SK-N-SH treated with all-trans-retinoic acid at 6 μM for 48 hours (cell line): ENCODE measurements at regions not wholly inside any gene's neighbourhood (a gene's known extent, or its start where the extent isn't known, plus 50 kb on each side); places are given as distances from the start of the nearest gene placed in this dataset.

ENCODE experiments used
- ARNTL ChIP-seq: fragments of 450-650 bp; formaldehyde crosslinking; IDR thresholded peaks from 2 replicates; pipeline ENCODE4 v1.5.0; 2020; ENCODE audit warnings: low read depth, mild to moderate bottlenecking, moderate library complexity, borderline replicate concordance
- CREB5 ChIP-seq: fragments of 250-450 bp; sonication (Bioruptor Pico); IDR thresholded peaks from 2 replicates; pipeline ENCODE4 v1.5.1; 2020; ENCODE audit warnings: low read depth, mild to moderate bottlenecking, moderate library complexity
- POU6F1 ChIP-seq: fragments of 250-450 bp; sonication (Bioruptor Pico); IDR thresholded peaks from 2 replicates; pipeline ENCODE4 v1.8.0; 2021; ENCODE audit warnings: low read depth, mild to moderate bottlenecking, moderate library complexity, borderline replicate concordance
- PPARA ChIP-seq: fragments of 250-450 bp; sonication (Bioruptor Pico); IDR thresholded peaks from 2 replicates; pipeline ENCODE4 v1.5.0; 2020; ENCODE audit warnings: mild to moderate bottlenecking, borderline replicate concordance
- RARB ChIP-seq: fragments of 250-450 bp; sonication (Bioruptor Pico); IDR thresholded peaks from 2 replicates; pipeline ENCODE4 v1.8.0; 2021; ENCODE audit warnings: mild to moderate bottlenecking, moderate library complexity
- TOX ChIP-seq: fragments of 250-450 bp; sonication (Bioruptor Pico); IDR thresholded peaks from 2 replicates; pipeline ENCODE4 v1.8.0; 2021; ENCODE audit warnings: mild to moderate bottlenecking, moderate library complexity, borderline replicate concordance
- ZFP30 ChIP-seq: fragments of 450-650 bp; formaldehyde crosslinking; IDR thresholded peaks from 2 replicates; pipeline ENCODE4 v1.5.0; 2022; ENCODE audit warnings: mild to moderate bottlenecking, moderate library complexity

DNA sequence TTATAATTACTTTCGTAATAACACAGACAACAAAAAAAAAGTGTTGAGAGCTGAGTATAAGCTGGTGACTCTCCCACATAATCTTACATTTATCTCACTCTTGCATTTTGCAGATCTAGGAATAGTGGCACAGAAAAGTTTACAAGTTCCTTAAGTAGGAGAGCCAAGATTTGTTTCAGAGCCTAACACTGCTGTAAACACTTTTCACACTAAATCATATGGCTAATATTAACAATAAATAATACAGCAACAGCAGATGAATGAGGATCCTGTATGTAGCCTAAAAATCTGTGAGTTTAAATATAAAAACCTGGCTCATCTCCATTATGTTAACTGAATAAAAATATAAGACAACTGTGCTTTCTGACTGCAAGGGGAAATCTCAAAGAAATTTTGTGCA is 846.5 kb upstream of the ADAMTS5 start:
- TF ChIP-seq CREB5 (no peak), ARNTL (CRISPR knock-in tag) (no peak), POU6F1 (CRISPR knock-in tag) (no peak), TOX (no peak), PPARA (no peak), ZFP30 (CRISPR knock-in tag) (no peak), RARB (CRISPR knock-in tag) (no peak)
